WTC11 (cell line): ENCODE measurements at regions not wholly inside any gene's neighbourhood (a gene's known extent, or its start where the extent isn't known, plus 50 kb on each side); places are given as distances from the start of the nearest gene placed in this dataset.

ENCODE experiments used
- ATAC-seq: fragments of 200-7000 bp; cut with Tn5 transposase; 2 replicates; pipeline ENCODE4 v1.10.0; 2021; ENCODE audit warnings: mild to moderate bottlenecking, moderate library complexity
- CTCF ChIA-PET: fragments of 300-600 bp; sonication (Branson Sonifier 250); formaldehyde crosslinking; loops from one replicate; lab custom pipeline; 2021; ENCODE audit warnings: antibody characterized with exemption; lab: Charles Lee
- POLR2A ChIA-PET: fragments of 350-600 bp; sonication (Branson Sonifier 250); formaldehyde crosslinking; loops from one replicate; lab custom pipeline; 2021; ENCODE audit warnings: antibody characterized with exemption; lab: Charles Lee
- DNase-seq: peaks from one replicate; pipeline ENCODE4 v3.0.0; 2021; ENCODE audit warnings: low spot score
- H3K27ac Mint-ChIP-seq: 2 replicates; pipeline ENCODE4 v1.8.0; 2021; ENCODE audit warnings: mixed read lengths
- H3K27me3 Mint-ChIP-seq: 2 replicates; pipeline ENCODE4 v1.8.0; 2021; ENCODE audit warnings: low read depth, mild to moderate bottlenecking, moderate library complexity, mixed read lengths
- H3K36me3 Mint-ChIP-seq: 2 replicates; pipeline ENCODE4 v1.8.0; 2021; ENCODE audit warnings: mixed read lengths
- H3K4me1 Mint-ChIP-seq: 2 replicates; pipeline ENCODE4 v1.8.0; 2022; ENCODE audit warnings: mixed read lengths
- H3K4me3 Mint-ChIP-seq: 2 replicates; pipeline ENCODE4 v1.8.0; 2021; ENCODE audit warnings: mild to moderate bottlenecking, moderate library complexity, mixed read lengths
- H3K9me3 Mint-ChIP-seq: 2 replicates; pipeline ENCODE4 v1.8.0; 2021; ENCODE audit warnings: mixed read lengths
- ESRRA ChIP-seq: sonication (generic); formaldehyde crosslinking; IDR thresholded peaks from 2 replicates; pipeline ENCODE4 v1.8.1; 2022; ENCODE audit warnings: mild to moderate bottlenecking, missing genetic modification reagents, borderline replicate concordance
- ETV6 ChIP-seq: sonication (generic); formaldehyde crosslinking; IDR thresholded peaks from 2 replicates; pipeline ENCODE4 v1.8.1; 2022; ENCODE audit warnings: mild to moderate bottlenecking, missing genetic modification reagents
- FOXJ3 ChIP-seq: sonication (generic); formaldehyde crosslinking; IDR thresholded peaks from 2 replicates; pipeline ENCODE4 v1.9.0; 2021; ENCODE audit warnings: missing genetic modification reagents, mild to moderate bottlenecking, borderline replicate concordance
- HMGXB4 ChIP-seq: sonication (generic); formaldehyde crosslinking; IDR thresholded peaks from 2 replicates; pipeline ENCODE4 v1.8.1; 2023; ENCODE audit warnings: mild to moderate bottlenecking, moderate library complexity, missing genetic modification reagents
- IRF1 ChIP-seq: sonication (generic); formaldehyde crosslinking; IDR thresholded peaks from 2 replicates; pipeline ENCODE4 v1.8.0; 2023; ENCODE audit warnings: missing genetic modification reagents
- NFATC4 ChIP-seq: fragments of 250-450 bp; sonication (Bioruptor Pico); IDR thresholded peaks from 2 replicates; pipeline ENCODE4 v1.9.0; 2021; ENCODE audit warnings: mild to moderate bottlenecking
- NR1H2 ChIP-seq: sonication (generic); formaldehyde crosslinking; IDR thresholded peaks from 2 replicates; pipeline ENCODE4 v1.9.0; 2021; ENCODE audit warnings: mild to moderate bottlenecking, moderate library complexity, missing genetic modification reagents
- NR2C2 ChIP-seq: sonication (generic); formaldehyde crosslinking; IDR thresholded peaks from 2 replicates; pipeline ENCODE4 v1.8.0; 2022; ENCODE audit warnings: mild to moderate bottlenecking, missing genetic modification reagents
- PRDM15 ChIP-seq: sonication (generic); formaldehyde crosslinking; IDR thresholded peaks from 2 replicates; pipeline ENCODE4 v1.8.0; 2022; ENCODE audit warnings: missing genetic modification reagents
- PRRX2 ChIP-seq: fragments of 250-450 bp; sonication (Bioruptor Pico); IDR thresholded peaks from 2 replicates; pipeline ENCODE4 v1.8.0; 2021; ENCODE audit warnings: mild to moderate bottlenecking
- SOX15 ChIP-seq: fragments of 250-450 bp; sonication (Bioruptor Pico); IDR thresholded peaks from 2 replicates; pipeline ENCODE4 v1.9.0; 2021; ENCODE audit warnings: mild to moderate bottlenecking
- ZNF138 ChIP-seq: sonication (generic); formaldehyde crosslinking; conservative IDR thresholded peaks from 2 replicates; pipeline ENCODE4 v1.8.1; 2022; ENCODE audit warnings: mild to moderate bottlenecking, moderate library complexity, missing genetic modification reagents
- ZNF396 ChIP-seq: fragments of 250-450 bp; sonication (Bioruptor Pico); IDR thresholded peaks from 2 replicates; pipeline ENCODE4 v1.8.0; 2021; ENCODE audit warnings: mild to moderate bottlenecking, moderate library complexity, borderline replicate concordance
- TF ChIP-seq, protein P1 (sequence below): sonication (generic); formaldehyde crosslinking; IDR thresholded peaks from 2 replicates; pipeline ENCODE4 v1.8.1; 2022; ENCODE audit warnings: missing genetic modification reagents, borderline replicate concordance
- TF ChIP-seq, protein P2 (sequence below): sonication (generic); formaldehyde crosslinking; conservative IDR thresholded peaks from 2 replicates; pipeline ENCODE4 v1.8.1; 2022; ENCODE audit warnings: mild to moderate bottlenecking, missing genetic modification reagents
- TF ChIP-seq, protein P3 (sequence below): fragments of 200-600 bp; IDR thresholded peaks from 2 replicates; pipeline ENCODE4 v1.8.0; 2022; ENCODE audit warnings: antibody characterized with exemption

- TF ChIP-seq, protein P1, sequence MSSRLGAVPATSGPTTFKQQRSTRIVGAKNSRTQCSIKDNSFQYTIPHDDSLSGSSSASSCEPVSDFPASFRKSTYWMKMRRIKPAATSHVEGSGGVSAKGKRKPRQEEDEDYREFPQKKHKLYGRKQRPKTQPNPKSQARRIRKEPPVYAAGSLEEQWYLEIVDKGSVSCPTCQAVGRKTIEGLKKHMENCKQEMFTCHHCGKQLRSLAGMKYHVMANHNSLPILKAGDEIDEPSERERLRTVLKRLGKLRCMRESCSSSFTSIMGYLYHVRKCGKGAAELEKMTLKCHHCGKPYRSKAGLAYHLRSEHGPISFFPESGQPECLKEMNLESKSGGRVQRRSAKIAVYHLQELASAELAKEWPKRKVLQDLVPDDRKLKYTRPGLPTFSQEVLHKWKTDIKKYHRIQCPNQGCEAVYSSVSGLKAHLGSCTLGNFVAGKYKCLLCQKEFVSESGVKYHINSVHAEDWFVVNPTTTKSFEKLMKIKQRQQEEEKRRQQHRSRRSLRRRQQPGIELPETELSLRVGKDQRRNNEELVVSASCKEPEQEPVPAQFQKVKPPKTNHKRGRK = no peak
- TF ChIP-seq SOX15 = no peak
- no peak for TF ChIP-seq NR1H2 (CRISPR knock-in tag)
- TF ChIP-seq, protein P2, sequence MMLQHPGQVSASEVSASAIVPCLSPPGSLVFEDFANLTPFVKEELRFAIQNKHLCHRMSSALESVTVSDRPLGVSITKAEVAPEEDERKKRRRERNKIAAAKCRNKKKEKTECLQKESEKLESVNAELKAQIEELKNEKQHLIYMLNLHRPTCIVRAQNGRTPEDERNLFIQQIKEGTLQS (CRISPR knock-in tag) = no peak
- TF ChIP-seq FOXJ3 (CRISPR knock-in tag) = no peak
- TF ChIP-seq HMGXB4 (CRISPR knock-in tag) = no peak
- TF ChIP-seq NR2C2 = no peak
- no peak for TF ChIP-seq ZNF138 (CRISPR knock-in tag)
- no peak for TF ChIP-seq ETV6 (CRISPR knock-in tag)
- TF ChIP-seq PRDM15 (CRISPR knock-in tag) = no peak
- no peak for TF ChIP-seq PRRX2 (CRISPR knock-in tag)
- TF ChIP-seq NFATC4 = no peak
- TF ChIP-seq ESRRA (CRISPR knock-in tag) = no peak
- no peak for TF ChIP-seq IRF1 (CRISPR knock-in tag)
- TF ChIP-seq, all 79 proteins: peak for 0
Measured at GRCh38 chr5:121525706-121526105, 326.0 kb upstream of the FTMT start (continued).

DNA sequence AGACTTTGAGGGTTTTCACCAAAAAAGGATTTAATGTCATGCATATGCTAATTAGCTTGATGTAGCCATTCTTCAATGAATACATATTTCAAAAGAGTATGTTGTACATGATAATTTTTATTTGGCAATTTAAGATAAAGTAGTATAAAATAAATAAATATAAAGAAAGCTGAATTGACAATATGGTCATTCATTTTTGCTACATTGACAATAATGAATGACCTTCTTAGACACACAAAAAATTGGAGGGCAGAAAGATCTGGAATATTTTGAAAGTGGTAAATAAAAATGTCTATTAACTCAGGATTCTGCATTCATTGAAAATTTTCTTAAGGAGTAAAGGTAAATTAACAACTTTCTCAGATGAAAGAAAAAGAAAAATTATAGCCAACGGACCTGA, 324.8 kb upstream of the FTMT start:
- CTCF ChIA-PET = no interaction called here
- TF ChIP-seq, protein P3, sequence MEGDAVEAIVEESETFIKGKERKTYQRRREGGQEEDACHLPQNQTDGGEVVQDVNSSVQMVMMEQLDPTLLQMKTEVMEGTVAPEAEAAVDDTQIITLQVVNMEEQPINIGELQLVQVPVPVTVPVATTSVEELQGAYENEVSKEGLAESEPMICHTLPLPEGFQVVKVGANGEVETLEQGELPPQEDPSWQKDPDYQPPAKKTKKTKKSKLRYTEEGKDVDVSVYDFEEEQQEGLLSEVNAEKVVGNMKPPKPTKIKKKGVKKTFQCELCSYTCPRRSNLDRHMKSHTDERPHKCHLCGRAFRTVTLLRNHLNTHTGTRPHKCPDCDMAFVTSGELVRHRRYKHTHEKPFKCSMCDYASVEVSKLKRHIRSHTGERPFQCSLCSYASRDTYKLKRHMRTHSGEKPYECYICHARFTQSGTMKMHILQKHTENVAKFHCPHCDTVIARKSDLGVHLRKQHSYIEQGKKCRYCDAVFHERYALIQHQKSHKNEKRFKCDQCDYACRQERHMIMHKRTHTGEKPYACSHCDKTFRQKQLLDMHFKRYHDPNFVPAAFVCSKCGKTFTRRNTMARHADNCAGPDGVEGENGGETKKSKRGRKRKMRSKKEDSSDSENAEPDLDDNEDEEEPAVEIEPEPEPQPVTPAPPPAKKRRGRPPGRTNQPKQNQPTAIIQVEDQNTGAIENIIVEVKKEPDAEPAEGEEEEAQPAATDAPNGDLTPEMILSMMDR = no peak
- no peak for TF ChIP-seq ZNF396
- Mint-ChIP-seq H3K27ac (no peak overlapping the region), H3K36me3 (no peaks in the 10 kb centered on the region), H3K27me3 (no peaks in the 10 kb centered on the region), H3K9me3 (peaks cover 24% of the 10 kb centered on the region), H3K4me1 (no peaks in the 10 kb centered on the region), H3K4me3 (no peak overlapping the region)
- ATAC-seq = no peak
- POLR2A ChIA-PET = no interaction called here
- no peak for DNase-seq
